ENCODE measurements at regions not wholly inside any gene's neighbourhood (a gene's known extent, or its start where the extent isn't known, plus 50 kb on each side); places are given as distances from the start of the nearest gene placed in this dataset.

GRCh38 chr6:53428886-53429285, 80.1 kb upstream of the ELOVL5 start:
- no peaks in the 10 kb centered on the region for H3K36me3 Mint-ChIP-seq (ENCODE audit: low read depth)
- Histone ChIP-seq H3K9ac (ENCODE audit: extremely low read depth, low read length, poor library complexity, severe bottlenecking) (no peak overlapping the region), H3K4me3 (ENCODE audit: low read length) (no peak overlapping the region), H3K4me1 (ENCODE audit: control insufficient read depth, insufficient read depth, low read length) (no peaks in the 10 kb centered on the region), H3K27me3 (ENCODE audit: control insufficient read depth, insufficient read depth, low read length, poor library complexity, severe bottlenecking) (peaks cover 37% of the 10 kb centered on the region), H3K9me3 (ENCODE audit: control insufficient read depth, low read length) (no peaks in the 10 kb centered on the region), H3K36me3 (ENCODE audit: control insufficient read depth, insufficient read depth, low read length) (no peaks in the 10 kb centered on the region), H3K27ac (ENCODE audit: low read depth, low read length) (no peak overlapping the region)
- TF ChIP-seq CTCF (conservative IDR thresholded peaks at IDR 0.05): no peak
- DNase-seq: no peak
- H3K27ac Mint-ChIP-seq: no peak overlapping the region
- no peak overlapping the region for H3K4me3 Mint-ChIP-seq
- peaks cover 34% of the 10 kb centered on the region for H3K27me3 Mint-ChIP-seq (ENCODE audit: insufficient read depth)
- 82 to 91% methylated on average over 1 of the region's 1 CpG for WGBS, 2 experiments (ENCODE audit: insufficient coverage in 1 of 2, insufficient read length in 1 of 2)
- H3K4me1 Mint-ChIP-seq: peaks cover 12% of the 10 kb centered on the region
- no peaks in the 10 kb centered on the region for H3K9me3 Mint-ChIP-seq

- no peaks in the 10 kb centered on the region for H3K9me3 ChIP-seq (ENCODE audit: control insufficient read depth, low read length)
- no peak overlapping the region for H3K27ac Mint-ChIP-seq
- H3K36me3 ChIP-seq (ENCODE audit: control insufficient read depth, insufficient read depth, low read length): no peaks in the 10 kb centered on the region
- H3K4me3 ChIP-seq (ENCODE audit: low read length): no peak overlapping the region
- no peaks in the 10 kb centered on the region for H3K9me3 Mint-ChIP-seq
- 88 to 100% methylated on average over 1 to 4 of the region's 4 CpGs for WGBS, 2 experiments (ENCODE audit: insufficient coverage in 1 of 2, insufficient read length in 1 of 2)
- DNase-seq: no peak
- peaks cover 5% of the 10 kb centered on the region for H3K4me1 Mint-ChIP-seq
- no peaks in the 10 kb centered on the region for H3K4me1 ChIP-seq (ENCODE audit: control insufficient read depth, insufficient read depth, low read length)
- no peak for TF ChIP-seq CTCF (conservative IDR thresholded peaks at IDR 0.05)
- H3K4me3 Mint-ChIP-seq: no peak overlapping the region
- peaks cover 17% of the 10 kb centered on the region for H3K27me3 ChIP-seq (ENCODE audit: control insufficient read depth, insufficient read depth, low read length, poor library complexity, severe bottlenecking)
- H3K27me3 Mint-ChIP-seq (ENCODE audit: insufficient read depth): peaks cover 14% of the 10 kb centered on the region
- H3K36me3 Mint-ChIP-seq (ENCODE audit: low read depth): no peaks in the 10 kb centered on the region
- no peak overlapping the region for H3K27ac ChIP-seq (ENCODE audit: low read depth, low read length)
- H3K9ac ChIP-seq (ENCODE audit: extremely low read depth, low read length, poor library complexity, severe bottlenecking): no peak overlapping the region
Measured at GRCh38 chr6:53426667-53427270, 78.0 kb upstream of the ELOVL5 start.

- WGBS, 2 experiments (ENCODE audit: insufficient coverage in 1 of 2, insufficient read length in 1 of 2): 100% methylated on average over 3 of the region's 3 CpGs; no CpG with 5 or more reads in 1 of the 2 experiments
- H3K27me3 Mint-ChIP-seq (ENCODE audit: insufficient read depth): peaks cover 9% of the 10 kb centered on the region
- H3K4me1 Mint-ChIP-seq: peaks cover 5% of the 10 kb centered on the region
- H3K9me3 Mint-ChIP-seq: no peaks in the 10 kb centered on the region
- Histone ChIP-seq H3K4me3 (ENCODE audit: low read length) (no peak overlapping the region), H3K9me3 (ENCODE audit: control insufficient read depth, low read length) (no peaks in the 10 kb centered on the region), H3K4me1 (ENCODE audit: control insufficient read depth, insufficient read depth, low read length) (no peaks in the 10 kb centered on the region), H3K9ac (ENCODE audit: extremely low read depth, low read length, poor library complexity, severe bottlenecking) (no peak overlapping the region), H3K27me3 (ENCODE audit: control insufficient read depth, insufficient read depth, low read length, poor library complexity, severe bottlenecking) (peaks cover 11% of the 10 kb centered on the region), H3K36me3 (ENCODE audit: control insufficient read depth, insufficient read depth, low read length) (no peaks in the 10 kb centered on the region), H3K27ac (ENCODE audit: low read depth, low read length) (no peak overlapping the region)
- no peak for TF ChIP-seq CTCF (conservative IDR thresholded peaks at IDR 0.05)
- DNase-seq: no peak
- no peak overlapping the region for H3K27ac Mint-ChIP-seq
- H3K36me3 Mint-ChIP-seq (ENCODE audit: low read depth): no peaks in the 10 kb centered on the region
- H3K4me3 Mint-ChIP-seq: no peak overlapping the region
Measured at GRCh38 chr6:53426117-53426516, 77.4 kb upstream of the ELOVL5 start.

All from endodermal cell (in vitro differentiated cells).